Activated CD4-positive, alpha-beta T cell treated with anti-CD3 and anti-CD28 coated beads, Interleukin-2, amount 50 U/mL, for 48 hours (primary cell): ENCODE measurements at regions not wholly inside any gene's neighbourhood (a gene's known extent, or its start where the extent isn't known, plus 50 kb on each side); places are given as distances from the start of the nearest gene placed in this dataset.

Experiments used
- DNase-seq, 2 experiments: peaks; one replicate each; pipeline ENCODE4 v3.0.0-alpha.2; 2020

- no peak for DNase-seq
Observed at GRCh38 chr5:93048858-93049257, 532.2 kb downstream of the NR2F1-AS1 start.

DNA sequence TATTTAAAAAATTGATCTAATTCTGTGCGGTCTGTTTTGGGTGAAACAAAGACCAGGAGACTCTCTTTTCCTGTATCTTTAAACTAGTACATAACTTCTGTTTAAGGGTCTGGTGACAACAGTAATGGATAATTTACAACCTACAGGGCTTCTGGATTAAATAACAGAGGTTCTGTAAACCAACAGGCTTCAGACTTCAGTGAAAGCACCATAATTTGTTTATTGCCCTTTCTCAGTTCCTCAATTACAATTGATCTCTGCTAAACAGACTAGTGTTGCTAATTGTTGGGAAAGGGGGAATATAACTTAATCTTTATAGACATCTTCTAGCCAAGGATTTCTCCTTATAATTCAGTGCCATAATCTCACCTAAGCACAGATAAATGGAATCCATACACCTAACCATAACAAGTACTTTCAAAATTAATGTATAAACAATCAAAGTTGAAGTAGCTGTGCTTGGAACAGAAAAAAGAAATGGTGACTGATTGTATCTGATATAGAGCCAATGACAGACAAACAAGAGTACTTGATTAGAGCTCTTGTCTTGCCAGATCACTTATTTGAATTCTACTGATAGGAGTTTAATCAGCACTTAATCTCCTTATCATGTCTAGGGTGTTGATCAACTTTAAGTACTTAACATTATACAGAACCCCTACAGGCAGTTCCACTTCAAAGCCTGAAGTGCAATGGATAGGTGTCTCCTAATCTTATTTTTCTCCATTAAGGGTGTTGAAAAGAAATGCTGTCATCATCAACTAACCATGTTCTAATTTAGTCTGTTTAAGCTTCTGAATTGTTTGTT, 536.0 kb downstream of the NR2F1-AS1 start:
- DNase-seq, result no peak

DNA sequence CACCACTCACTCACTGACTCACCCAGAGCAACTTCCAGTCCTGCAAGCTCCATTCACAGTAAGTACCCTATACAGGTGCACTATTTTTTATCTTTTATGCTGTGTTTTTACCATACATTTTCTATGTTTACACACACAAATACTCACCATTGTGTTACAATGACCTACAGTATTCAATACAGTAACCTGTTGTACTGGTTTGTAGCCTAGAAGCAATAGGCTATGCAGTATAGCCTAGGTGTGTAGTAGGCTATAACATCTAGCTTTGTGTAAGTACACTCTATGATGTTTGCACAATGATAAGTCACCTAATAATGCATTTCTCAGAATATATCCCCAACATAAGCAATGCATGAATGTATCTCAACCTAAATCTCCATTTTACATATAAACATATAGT, 541.1 kb downstream of the NR2F1-AS1 start:
- DNase-seq, result no peak

DNA sequence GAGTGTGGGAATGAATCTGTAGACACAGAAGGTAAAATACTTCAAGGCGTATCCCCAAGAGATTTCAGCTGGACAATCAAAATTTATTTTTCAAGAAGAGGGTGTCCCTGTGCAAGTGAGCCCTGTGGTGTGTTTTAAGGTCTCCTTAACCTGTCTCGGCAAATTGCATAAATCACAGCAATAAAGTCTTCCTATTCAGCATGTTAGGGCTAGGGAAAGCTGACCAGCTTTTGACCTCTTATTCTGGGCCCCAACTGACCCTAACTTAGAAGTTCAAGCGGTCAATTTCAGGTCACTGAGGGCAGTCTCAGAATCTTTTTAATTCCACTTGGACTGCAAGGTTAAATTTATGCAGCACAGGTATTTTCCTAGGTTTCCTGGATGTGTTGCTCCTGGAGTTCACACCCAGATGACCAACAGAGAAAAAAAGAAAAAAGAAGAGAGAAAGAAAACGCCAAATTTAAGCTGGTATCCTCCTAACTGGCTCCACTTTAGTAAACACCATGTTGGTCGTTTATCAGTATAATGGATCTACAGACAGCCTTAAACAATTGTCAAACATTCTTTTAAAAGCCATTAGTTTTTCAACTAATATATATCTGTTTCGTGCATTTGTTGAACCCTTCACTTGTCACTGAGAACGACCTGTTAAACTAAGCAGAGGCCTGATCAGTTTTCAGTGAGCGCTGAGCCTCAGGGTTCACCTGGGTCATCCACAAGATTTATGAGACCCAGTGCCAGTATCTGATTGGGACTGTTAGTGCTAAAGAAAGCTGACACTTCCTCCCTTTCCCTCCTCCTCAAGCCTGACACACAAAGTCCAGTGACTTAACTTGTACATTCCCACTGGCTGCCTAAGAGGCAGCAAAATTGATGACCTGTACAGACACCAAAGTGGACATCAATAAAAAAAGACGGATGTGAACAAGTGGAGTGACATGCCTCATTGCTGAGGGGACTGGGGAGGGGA, 546.1 kb downstream of the NR2F1-AS1 start:
- DNase-seq, result no peak

- DNase-seq, result no peak
Observed at GRCh38 chr5:93022796-93023447, 558.1 kb downstream of the NR2F1-AS1 start.

GRCh38 chr5:93022211-93022610, 558.8 kb downstream of the NR2F1-AS1 start:
- no peak for DNase-seq

- DNase-seq, result no peak
Observed at GRCh38 chr5:93019896-93020295, 561.1 kb downstream of the NR2F1-AS1 start.

DNA sequence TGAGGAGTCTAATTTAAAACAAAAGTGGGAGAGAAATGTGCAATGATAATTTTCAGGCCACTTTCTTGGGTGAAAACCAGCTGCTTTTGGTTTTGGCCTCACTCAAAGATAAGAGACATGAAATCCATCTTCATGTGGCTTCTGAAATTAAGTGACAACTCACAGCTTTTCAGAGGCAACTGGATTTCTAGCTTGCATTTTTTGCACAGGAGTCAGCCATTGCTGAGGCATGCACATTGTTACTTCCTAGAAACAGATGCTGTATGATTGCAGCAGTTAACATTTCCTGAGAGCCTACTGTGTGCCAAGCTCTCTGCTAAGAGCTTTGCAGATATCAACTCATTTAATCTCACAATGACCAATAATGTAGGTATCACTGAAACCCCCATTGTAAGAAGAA, 562.6 kb downstream of the NR2F1-AS1 start:
- DNase-seq, result no peak

- no peak for DNase-seq
Observed at GRCh38 chr5:93017849-93018248, 563.2 kb downstream of the NR2F1-AS1 start.

DNA sequence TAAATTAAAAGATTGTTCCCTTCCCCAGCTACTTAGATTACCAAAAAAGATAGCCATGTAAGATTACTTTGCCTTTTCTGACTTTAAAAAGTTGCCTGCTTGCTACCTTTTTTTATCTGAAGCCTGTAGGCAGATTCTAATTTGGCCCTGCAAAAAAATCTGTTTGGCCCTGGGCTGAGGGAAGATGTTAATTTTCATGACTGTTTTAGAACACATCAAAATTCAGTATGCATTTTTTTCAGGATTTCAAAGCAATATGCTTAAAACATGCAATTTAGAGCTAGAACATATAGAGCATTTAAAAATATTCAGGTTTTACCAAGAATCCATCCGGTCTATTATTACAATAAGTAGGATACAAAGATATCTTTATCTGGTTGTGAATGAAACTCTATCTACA, 563.6 kb downstream of the NR2F1-AS1 start:
- DNase-seq, result no peak

DNA sequence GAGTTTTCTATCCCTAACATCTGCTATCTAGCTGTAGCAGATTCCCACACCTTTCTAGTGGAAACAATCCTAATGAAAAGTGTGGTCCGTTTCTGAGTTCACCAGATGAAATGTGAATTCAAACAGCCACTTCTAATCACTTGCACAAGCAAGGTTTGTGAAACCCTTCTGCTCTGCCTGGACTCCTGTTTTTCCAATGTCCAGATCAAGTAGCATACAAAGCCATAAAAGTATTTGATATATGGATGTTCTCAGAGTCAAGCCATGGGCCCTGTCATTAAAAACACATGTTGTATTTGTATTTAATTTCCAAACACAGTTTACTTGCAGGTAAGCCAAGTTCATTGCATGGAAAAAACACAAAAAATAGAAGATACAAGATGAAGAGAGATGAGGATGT, 570.4 kb downstream of the NR2F1-AS1 start:
- no peak for DNase-seq

- DNase-seq, result no peak
Observed at GRCh38 chr5:93010037-93010436, 571.0 kb downstream of the NR2F1-AS1 start.

- no peak for DNase-seq
Observed at GRCh38 chr5:93008502-93009207, 572.4 kb downstream of the NR2F1-AS1 start.

DNA sequence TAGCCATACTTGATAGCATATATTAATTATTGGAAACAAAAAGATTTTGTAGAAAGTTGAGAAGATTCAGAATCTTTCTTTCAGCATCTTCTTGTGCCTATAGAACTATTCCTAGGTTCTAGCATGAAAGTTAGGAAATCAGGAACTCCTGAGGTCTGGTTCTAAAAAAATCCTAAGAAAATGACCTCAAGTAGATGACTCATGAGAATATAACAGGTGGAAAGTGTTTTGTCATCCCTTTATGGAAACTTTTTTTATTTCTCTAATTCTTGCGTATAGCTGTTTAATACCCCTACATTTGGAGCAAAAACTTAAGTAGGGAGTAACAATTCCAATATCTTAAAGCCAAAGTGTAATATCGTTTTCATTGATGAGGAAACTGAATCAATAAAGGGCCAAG, 574.1 kb downstream of the NR2F1-AS1 start:
- DNase-seq, result no peak

- no peak for DNase-seq
Observed at GRCh38 chr5:92998456-92998855, 582.6 kb downstream of the NR2F1-AS1 start.

- no peak for DNase-seq
Observed at GRCh38 chr5:92994392-92994791, 586.6 kb downstream of the NR2F1-AS1 start.

- DNase-seq, result no peak
Observed at GRCh38 chr5:92992073-92992472, 588.9 kb downstream of the NR2F1-AS1 start.

GRCh38 chr5:92991581-92992067, 589.4 kb downstream of the NR2F1-AS1 start:
- DNase-seq, result no peak

DNA sequence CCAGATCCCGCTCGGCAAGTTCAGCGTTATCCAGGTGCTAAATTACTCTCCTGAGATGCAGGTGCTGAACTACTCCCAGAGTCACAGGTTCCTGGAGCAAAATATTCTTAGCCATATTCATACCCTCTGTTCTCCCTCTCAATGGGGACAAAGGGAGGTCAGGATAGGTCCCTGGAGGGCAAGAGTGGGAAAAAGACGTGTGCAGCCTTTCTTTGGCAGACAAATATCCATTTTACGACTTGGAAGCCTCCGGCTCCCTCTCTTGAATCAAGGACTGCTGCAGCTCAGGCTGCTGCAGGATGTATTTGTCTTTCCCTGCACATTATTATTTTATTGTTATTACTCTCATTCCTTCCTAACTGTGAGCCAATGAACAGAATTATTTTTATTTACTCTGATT, 590.2 kb downstream of the NR2F1-AS1 start:
- DNase-seq, result no peak

DNA sequence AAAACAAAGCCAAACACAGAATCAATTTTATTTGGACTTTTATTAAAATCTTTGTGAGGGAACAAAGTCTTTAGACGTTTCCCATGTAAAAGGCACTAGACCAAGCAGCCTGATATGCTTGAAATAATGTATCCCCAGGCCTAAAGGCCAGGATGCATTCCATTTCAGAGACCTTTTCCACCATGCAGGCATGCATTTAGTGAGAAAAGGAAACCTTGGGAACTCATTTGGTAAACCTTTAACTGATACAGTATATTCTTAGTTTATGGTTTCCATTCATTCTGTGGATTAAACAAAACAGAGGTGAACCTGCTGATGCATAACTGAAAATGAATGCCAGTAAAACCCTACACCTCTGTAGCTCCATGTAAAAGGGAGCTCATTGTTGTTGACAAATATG, 600.0 kb downstream of the NR2F1-AS1 start:
- no peak for DNase-seq

- no peak for DNase-seq
Observed at GRCh38 chr5:92980491-92980890, 600.5 kb downstream of the NR2F1-AS1 start.

DNA sequence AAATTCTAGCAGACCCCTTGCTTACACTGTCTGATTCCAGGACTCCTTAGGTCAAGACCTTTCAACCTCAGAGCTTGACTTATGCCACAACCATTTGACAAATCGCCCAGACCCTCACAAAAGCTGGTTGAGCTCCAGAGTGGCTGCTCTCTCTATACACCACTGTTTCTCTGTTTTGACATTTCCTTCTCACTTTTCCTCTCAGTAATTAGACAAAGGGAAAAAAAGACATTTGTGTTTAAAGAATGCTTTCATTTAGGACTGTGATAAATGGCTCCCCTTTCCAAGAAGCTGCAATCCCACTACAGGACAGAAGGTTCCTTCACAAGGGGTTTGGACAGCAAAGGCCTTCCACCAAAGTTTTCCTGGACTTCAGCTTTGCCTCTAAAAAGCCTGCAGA, 601.3 kb downstream of the NR2F1-AS1 start:
- DNase-seq, result no peak
